GM18520 (cell line): ENCODE measurements at regions not wholly inside any gene's neighbourhood (a gene's known extent, or its start where the extent isn't known, plus 50 kb on each side); places are given as distances from the start of the nearest gene placed in this dataset.
"Not testable (repeated sequence)": the region's sequence is repeated elsewhere in the genome, so short reads cannot be mapped to it uniquely, and the experiment has no call there.

Experiments
- ATAC-seq: cut with Tn5 transposase; IDR thresholded peaks from one replicate; pipeline ENCODE4 v1.9.1; 2021; ENCODE audit not compliant: unreplicated experiment

GRCh38 chr4:174183259-174183658 lies 100.2 kb downstream of the FBXO8 start:
- ATAC-seq, result no peak

GRCh38 chr4:174181827-174182226 lies 101.6 kb downstream of the FBXO8 start:
- no peak for ATAC-seq

- no peak for ATAC-seq
These were observed 105.9 kb downstream of the FBXO8 start for GRCh38 chr4:174177536-174177935.

- not testable (repeated sequence) for ATAC-seq
These were observed 107.6 kb downstream of the FBXO8 start for GRCh38 chr4:174175836-174176235.

- ATAC-seq, result no peak
These were observed 110.1 kb downstream of the FBXO8 start for GRCh38 chr4:174173360-174173759.

GRCh38 chr4:174172274-174172673 lies 111.2 kb downstream of the FBXO8 start:
- ATAC-seq, result no peak

GRCh38 chr4:174170906-174171305 lies 112.6 kb downstream of the FBXO8 start:
- no peak for ATAC-seq

GRCh38 chr4:174170091-174170490 lies 113.4 kb downstream of the FBXO8 start:
- no peak for ATAC-seq

GRCh38 chr4:174157106-174157607 lies 126.3 kb downstream of the FBXO8 start:
- no peak for ATAC-seq

- peak; percentile 72 for ATAC-seq
These were observed 127.1 kb downstream of the FBXO8 start for GRCh38 chr4:174156239-174156826.

- ATAC-seq, result no peak
These were observed 129.1 kb downstream of the FBXO8 start for GRCh38 chr4:174154215-174154854.

- ATAC-seq, result no peak
These were observed 130.6 kb downstream of the FBXO8 start for GRCh38 chr4:174152717-174153466.

GRCh38 chr4:174147863-174148262 lies 135.6 kb downstream of the FBXO8 start:
- no peak for ATAC-seq

GRCh38 chr4:174144106-174144505 lies 139.4 kb downstream of the FBXO8 start:
- no peak for ATAC-seq

- no peak for ATAC-seq
These were observed 141.6 kb downstream of the FBXO8 start for GRCh38 chr4:174141876-174142275.

GRCh38 chr4:174138616-174139015 lies 144.9 kb downstream of the FBXO8 start:
- no peak for ATAC-seq

- ATAC-seq, result no peak
These were observed 145.8 kb downstream of the FBXO8 start for GRCh38 chr4:174137698-174138097.

- ATAC-seq, result no peak
These were observed 147.5 kb downstream of the FBXO8 start for GRCh38 chr4:174135936-174136406.

- peak; percentile 72 for ATAC-seq
These were observed 147.9 kb downstream of the FBXO8 start for GRCh38 chr4:174135530-174135929.

GRCh38 chr4:174134361-174134760 lies 149.1 kb downstream of the FBXO8 start:
- ATAC-seq, result no peak

- no peak for ATAC-seq
These were observed 149.9 kb downstream of the FBXO8 start for GRCh38 chr4:174133551-174133950.

- no peak for ATAC-seq
These were observed 151.6 kb downstream of the FBXO8 start for GRCh38 chr4:174131901-174132300.
